Activated CD8-positive, alpha-beta T cell treated with anti-CD3 and anti-CD28 coated beads for 36 hours (primary cell): ENCODE measurements at regions not wholly inside any gene's neighbourhood (a gene's known extent, or its start where the extent isn't known, plus 50 kb on each side); places are given as distances from the start of the nearest gene placed in this dataset.

Experiments used
- ATAC-seq: fragments of 200-7000 bp; cut with Tn5 transposase; one replicate; pipeline ENCODE4 v1.10.0; 2021; ENCODE audit warnings: mild to moderate bottlenecking, moderate library complexity
- CTCF ChIA-PET: fragments of 350-600 bp; sonication (Branson Sonifier 250); formaldehyde crosslinking; loops from one replicate; lab custom pipeline; 2021; ENCODE audit warnings: antibody characterized with exemption; lab: Charles Lee
- POLR2A ChIA-PET: fragments of 350-600 bp; sonication (Branson Sonifier 250); formaldehyde crosslinking; loops from one replicate; lab custom pipeline; 2021; ENCODE audit warnings: antibody characterized with exemption; lab: Charles Lee
- DNase-seq: peaks from one replicate; pipeline ENCODE4 v3.0.0-alpha.2; 2020
- H3K27ac Mint-ChIP-seq: one replicate; pipeline ENCODE4 v1.8.0; 2021; ENCODE audit warnings: mild to moderate bottlenecking, mixed read lengths
- H3K27me3 Mint-ChIP-seq: one replicate; pipeline ENCODE4 v1.8.0; 2021; ENCODE audit warnings: mixed read lengths
- H3K36me3 Mint-ChIP-seq: one replicate; pipeline ENCODE4 v1.8.0; 2021; ENCODE audit warnings: low read depth, mixed read lengths
- H3K4me1 Mint-ChIP-seq: one replicate; pipeline ENCODE4 v1.8.0; 2021; ENCODE audit warnings: low read depth, mixed read lengths
- H3K4me3 Mint-ChIP-seq: one replicate; pipeline ENCODE4 v1.8.0; 2021; ENCODE audit warnings: mild to moderate bottlenecking, moderate library complexity, mixed read lengths
- H3K9me3 Mint-ChIP-seq: one replicate; pipeline ENCODE4 v1.8.0; 2021; ENCODE audit warnings: mixed read lengths
- intact Hi-C: fragments of 100-400 bp; cut with micrococcal nuclease; formaldehyde crosslinking; loops from one replicate; pipeline ENCODE4 v1.10.0; 2022
- TF ChIP-seq, protein P1 (sequence below): fragments of 200-600 bp; IDR thresholded peaks from one replicate; pipeline ENCODE4 v1.8.0; 2022; ENCODE audit warnings: antibody characterized with exemption, mild to moderate bottlenecking

DNA sequence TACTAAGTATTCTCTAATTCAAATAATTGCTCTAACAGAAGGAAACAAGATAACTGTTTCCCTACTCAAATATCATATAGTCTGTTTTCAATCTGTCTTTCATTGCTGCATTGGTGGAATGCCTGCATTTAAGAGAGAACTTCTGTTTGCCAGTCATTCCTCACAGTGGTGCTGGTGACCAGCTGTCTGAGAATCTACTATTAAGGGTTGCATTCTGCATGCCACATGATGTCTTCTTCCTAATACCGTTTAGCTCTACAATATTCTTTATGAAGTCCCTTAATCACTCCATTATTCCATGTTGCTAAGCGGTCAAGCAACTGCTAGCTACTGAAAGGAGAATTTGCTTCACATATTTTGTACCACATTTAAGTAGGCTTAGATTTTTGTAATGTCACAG is 167.1 kb upstream of the CENPE start:
- no peak overlapping the region for H3K4me3 Mint-ChIP-seq
- no peak overlapping the region for H3K27ac Mint-ChIP-seq
- no peaks in the 10 kb centered on the region for H3K4me1 Mint-ChIP-seq
- ChIA-PET CTCF (no interaction called here), POLR2A (no interaction called here)
- H3K9me3 Mint-ChIP-seq: peaks cover 6% of the 10 kb centered on the region
- intact Hi-C loops: no loop called here
- no peak for ATAC-seq
- H3K27me3 Mint-ChIP-seq: no peaks in the 10 kb centered on the region
- H3K36me3 Mint-ChIP-seq: no peaks in the 10 kb centered on the region
- no peak for DNase-seq
- TF ChIP-seq, protein P1, sequence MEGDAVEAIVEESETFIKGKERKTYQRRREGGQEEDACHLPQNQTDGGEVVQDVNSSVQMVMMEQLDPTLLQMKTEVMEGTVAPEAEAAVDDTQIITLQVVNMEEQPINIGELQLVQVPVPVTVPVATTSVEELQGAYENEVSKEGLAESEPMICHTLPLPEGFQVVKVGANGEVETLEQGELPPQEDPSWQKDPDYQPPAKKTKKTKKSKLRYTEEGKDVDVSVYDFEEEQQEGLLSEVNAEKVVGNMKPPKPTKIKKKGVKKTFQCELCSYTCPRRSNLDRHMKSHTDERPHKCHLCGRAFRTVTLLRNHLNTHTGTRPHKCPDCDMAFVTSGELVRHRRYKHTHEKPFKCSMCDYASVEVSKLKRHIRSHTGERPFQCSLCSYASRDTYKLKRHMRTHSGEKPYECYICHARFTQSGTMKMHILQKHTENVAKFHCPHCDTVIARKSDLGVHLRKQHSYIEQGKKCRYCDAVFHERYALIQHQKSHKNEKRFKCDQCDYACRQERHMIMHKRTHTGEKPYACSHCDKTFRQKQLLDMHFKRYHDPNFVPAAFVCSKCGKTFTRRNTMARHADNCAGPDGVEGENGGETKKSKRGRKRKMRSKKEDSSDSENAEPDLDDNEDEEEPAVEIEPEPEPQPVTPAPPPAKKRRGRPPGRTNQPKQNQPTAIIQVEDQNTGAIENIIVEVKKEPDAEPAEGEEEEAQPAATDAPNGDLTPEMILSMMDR: no peak

GRCh38 chr4:103364083-103364482 is 165.9 kb upstream of the CENPE start:
- Mint-ChIP-seq H3K27me3 (no peaks in the 10 kb centered on the region), H3K9me3 (peaks cover 13% of the 10 kb centered on the region), H3K4me3 (no peak overlapping the region), H3K27ac (no peak overlapping the region), H3K36me3 (no peaks in the 10 kb centered on the region), H3K4me1 (no peaks in the 10 kb centered on the region)
- TF ChIP-seq, protein P1: no peak
- DNase-seq: no peak
- ChIA-PET CTCF (no interaction called here), POLR2A (no interaction called here)
- intact Hi-C loops: no loop called here
- no peak for ATAC-seq

- peaks cover 14% of the 10 kb centered on the region for H3K9me3 Mint-ChIP-seq
- no peak overlapping the region for H3K4me3 Mint-ChIP-seq
- ChIA-PET CTCF (no interaction called here), POLR2A (no interaction called here)
- no peak overlapping the region for H3K27ac Mint-ChIP-seq
- TF ChIP-seq, protein P1: no peak
- no peak for ATAC-seq
- no peak for DNase-seq
- no peaks in the 10 kb centered on the region for H3K36me3 Mint-ChIP-seq
- no peaks in the 10 kb centered on the region for H3K4me1 Mint-ChIP-seq
- no peaks in the 10 kb centered on the region for H3K27me3 Mint-ChIP-seq
- intact Hi-C loops: no loop called here
These were observed 163.8 kb upstream of the CENPE start for GRCh38 chr4:103361926-103362325.

DNA sequence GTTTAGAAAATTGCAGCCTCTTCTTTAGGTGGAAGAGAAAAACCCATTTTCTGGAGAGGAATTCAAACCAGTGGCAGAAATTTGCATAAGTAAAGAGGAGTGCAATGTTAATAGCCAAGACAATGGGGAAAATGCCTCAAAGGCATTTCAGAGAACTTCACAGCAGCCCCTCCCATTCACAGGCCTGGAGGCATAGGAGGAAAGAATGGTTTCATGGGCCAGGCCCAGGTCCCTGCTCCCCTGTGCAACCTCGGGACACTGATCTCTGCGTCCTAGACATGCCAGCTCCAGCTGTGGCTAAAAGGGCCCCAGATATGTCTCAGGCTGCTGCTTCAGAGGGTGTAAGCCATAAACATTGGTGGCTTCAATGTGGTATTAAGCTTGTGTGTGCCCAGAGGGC is 161.8 kb upstream of the CENPE start:
- Mint-ChIP-seq H3K4me1 (no peaks in the 10 kb centered on the region), H3K27me3 (no peaks in the 10 kb centered on the region), H3K27ac (no peak overlapping the region), H3K9me3 (peaks cover 16% of the 10 kb centered on the region), H3K36me3 (no peaks in the 10 kb centered on the region), H3K4me3 (no peak overlapping the region)
- intact Hi-C loops: no loop called here
- ChIA-PET CTCF (no interaction called here), POLR2A (no interaction called here)
- TF ChIP-seq, protein P1: no peak
- DNase-seq (no peak), ATAC-seq (no peak)

GRCh38 chr4:103354006-103354405 is 155.9 kb upstream of the CENPE start:
- CTCF ChIA-PET: no interaction called here
- TF ChIP-seq, protein P1: no peak
- H3K27me3 Mint-ChIP-seq: no peaks in the 10 kb centered on the region
- no peak overlapping the region for H3K4me3 Mint-ChIP-seq
- no peaks in the 10 kb centered on the region for H3K36me3 Mint-ChIP-seq
- H3K4me1 Mint-ChIP-seq: no peaks in the 10 kb centered on the region
- H3K9me3 Mint-ChIP-seq: peaks cover 1% of the 10 kb centered on the region
- ATAC-seq (no peak), DNase-seq (no peak)
- H3K27ac Mint-ChIP-seq: no peak overlapping the region
- POLR2A ChIA-PET: no interaction called here
- intact Hi-C loops: no loop called here
